HFF-Myc (cell line): ENCODE measurements at regions not wholly inside any gene's neighbourhood (a gene's known extent, or its start where the extent isn't known, plus 50 kb on each side); places are given as distances from the start of the nearest gene placed in this dataset.
"Not testable (repeated sequence)": the region's sequence is repeated elsewhere in the genome, so short reads cannot be mapped to it uniquely, and the experiment has no call there.

Experiments
- DNase-seq: peaks from one replicate; pipeline ENCODE4 v3.0.0-alpha.2; 2011; ENCODE audit warnings: low read depth; ENCODE audit errors: extremely low read depth
- H3K4me3 ChIP-seq: replicated peaks from 2 replicates; pipeline ENCODE4 v1.5.1; 2011; ENCODE audit warnings: low read depth, mild to moderate bottlenecking, control low read depth, low read length
- TF ChIP-seq, protein P1 (sequence below): IDR thresholded peaks from 2 replicates; pipeline ENCODE4 v1.5.1; 2012; ENCODE audit warnings: mild to moderate bottlenecking, low read depth, low read length, control low read depth; ENCODE audit errors: missing control alignments

DNA sequence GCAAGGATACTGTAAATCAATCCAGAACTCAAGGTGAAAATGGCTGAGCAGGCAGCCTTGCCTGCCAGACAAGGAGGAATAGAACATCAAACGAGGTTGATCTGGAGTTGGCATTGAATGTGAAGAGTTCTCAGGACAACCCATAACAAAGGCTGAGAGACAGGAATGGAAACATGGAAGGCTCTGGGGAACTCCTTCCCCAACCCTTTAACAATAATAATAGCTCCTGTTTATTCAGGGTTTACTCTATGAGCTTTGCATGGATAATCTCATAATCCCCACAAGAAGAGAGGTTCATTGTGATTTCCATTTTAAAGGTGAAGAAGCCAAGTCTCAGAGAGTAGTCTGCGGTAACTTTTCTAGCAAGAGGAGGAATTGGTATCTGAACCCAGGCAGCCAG, 151.7 kb downstream of the SOD2 start:
- no peak overlapping the region for H3K4me3 ChIP-seq
- DNase-seq = no peak
- TF ChIP-seq, protein P1, sequence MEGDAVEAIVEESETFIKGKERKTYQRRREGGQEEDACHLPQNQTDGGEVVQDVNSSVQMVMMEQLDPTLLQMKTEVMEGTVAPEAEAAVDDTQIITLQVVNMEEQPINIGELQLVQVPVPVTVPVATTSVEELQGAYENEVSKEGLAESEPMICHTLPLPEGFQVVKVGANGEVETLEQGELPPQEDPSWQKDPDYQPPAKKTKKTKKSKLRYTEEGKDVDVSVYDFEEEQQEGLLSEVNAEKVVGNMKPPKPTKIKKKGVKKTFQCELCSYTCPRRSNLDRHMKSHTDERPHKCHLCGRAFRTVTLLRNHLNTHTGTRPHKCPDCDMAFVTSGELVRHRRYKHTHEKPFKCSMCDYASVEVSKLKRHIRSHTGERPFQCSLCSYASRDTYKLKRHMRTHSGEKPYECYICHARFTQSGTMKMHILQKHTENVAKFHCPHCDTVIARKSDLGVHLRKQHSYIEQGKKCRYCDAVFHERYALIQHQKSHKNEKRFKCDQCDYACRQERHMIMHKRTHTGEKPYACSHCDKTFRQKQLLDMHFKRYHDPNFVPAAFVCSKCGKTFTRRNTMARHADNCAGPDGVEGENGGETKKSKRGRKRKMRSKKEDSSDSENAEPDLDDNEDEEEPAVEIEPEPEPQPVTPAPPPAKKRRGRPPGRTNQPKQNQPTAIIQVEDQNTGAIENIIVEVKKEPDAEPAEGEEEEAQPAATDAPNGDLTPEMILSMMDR = no peak

DNA sequence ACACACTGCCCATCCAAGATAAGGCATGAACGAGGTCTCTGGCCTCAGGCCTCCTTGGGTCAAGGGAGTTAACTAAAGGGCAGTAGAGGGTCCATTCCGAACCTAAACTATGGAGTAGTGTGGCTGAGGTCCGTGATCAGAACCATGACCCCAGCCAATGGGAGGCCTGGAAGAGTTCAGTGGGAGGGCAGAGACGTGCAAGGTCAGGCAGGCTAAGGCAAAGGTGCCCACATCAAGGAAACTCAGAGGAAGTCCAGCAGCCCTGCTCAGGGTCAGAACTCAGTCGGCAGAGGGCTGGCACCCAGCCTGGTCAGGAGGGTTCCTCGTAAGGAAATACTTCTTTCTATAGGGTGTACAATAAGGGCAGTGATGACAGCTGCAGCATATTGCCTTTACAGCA, 152.2 kb downstream of the SOD2 start:
- TF ChIP-seq, protein P1 = no peak
- no peak for DNase-seq

DNA sequence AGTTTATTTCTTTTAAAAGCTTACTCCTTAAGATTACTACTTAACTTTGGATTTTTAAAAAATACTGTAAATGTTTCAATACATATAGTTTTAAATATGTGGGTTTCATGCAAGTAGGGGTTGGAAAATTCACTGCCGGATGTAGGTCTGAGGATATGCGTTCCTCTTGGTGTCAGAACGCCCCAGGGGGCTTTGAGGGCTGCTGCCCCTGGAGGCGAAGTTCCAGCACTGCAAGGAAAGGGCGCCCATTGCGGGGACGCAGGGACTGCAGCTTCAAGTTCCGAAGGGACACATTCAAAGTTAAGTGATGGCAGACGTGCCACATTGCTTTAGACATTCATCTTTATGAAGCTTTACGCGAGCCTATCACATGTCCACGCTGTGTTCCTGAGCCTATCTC, 152.9 kb downstream of the SOD2 start:
- TF ChIP-seq, protein P1 = peak; percentile 45
- DNase-seq = no peak
- H3K4me3 ChIP-seq = no peak overlapping the region

More for the DNA sequence above, 152.2 kb downstream of the SOD2 start:
- no peak overlapping the region for H3K4me3 ChIP-seq

DNA sequence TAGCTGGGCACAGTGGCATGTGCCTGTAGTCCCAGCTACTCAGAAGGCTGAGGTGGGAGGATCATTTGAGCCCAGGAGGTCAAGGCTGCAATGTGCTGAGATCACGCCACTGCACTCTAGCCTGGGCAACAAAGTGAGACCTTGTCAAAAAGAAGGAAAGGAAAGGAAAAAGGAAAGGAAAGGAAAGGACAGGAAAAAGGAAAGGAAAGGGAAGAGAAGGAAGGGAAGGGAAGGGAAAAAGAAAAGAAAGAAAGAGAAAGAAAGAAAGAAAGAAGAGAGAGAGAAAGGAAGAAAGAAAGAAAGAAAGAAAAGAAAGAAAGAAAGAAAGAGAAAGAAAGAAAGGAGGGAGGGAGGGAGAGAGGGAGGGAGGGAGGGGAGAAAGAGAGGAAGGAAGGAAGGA, 155.0 kb downstream of the SOD2 start:
- DNase-seq, H3K4me3 ChIP-seq: not testable (repeated sequence)

DNA sequence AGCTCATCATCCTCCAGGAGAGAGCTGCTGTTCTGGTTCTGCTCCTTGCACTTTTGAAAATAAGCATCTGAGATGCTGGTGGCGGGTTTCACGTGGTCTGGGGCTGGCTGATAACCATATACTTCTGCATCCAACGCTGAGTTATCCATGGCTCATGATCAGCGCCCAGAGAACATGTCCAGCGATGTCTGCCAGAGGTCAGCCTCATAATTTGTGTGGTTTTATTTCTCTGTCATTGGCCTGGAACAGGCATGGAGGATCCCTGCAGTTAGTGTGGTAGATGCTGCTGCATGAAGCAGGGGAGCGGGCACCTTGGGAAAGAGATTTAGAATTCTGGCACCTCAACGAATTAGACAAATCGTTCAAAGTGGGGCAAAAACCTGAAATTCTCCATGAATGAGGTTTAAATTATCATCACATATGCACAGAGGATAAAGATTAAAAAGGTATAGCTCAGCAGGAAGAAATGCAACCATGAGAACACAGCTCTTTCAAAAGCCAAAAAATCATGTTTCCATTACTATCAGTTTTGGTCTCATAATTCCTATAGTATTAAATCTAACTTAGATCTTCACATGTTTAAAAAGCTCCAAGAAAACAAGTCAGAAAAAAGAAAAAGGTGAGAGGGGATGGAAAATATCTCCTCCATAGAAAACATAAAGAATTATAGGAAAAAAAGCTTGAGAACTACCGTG, 157.2 kb downstream of the SOD2 start:
- TF ChIP-seq, protein P1 = no peak
- no peak overlapping the region for H3K4me3 ChIP-seq

DNA sequence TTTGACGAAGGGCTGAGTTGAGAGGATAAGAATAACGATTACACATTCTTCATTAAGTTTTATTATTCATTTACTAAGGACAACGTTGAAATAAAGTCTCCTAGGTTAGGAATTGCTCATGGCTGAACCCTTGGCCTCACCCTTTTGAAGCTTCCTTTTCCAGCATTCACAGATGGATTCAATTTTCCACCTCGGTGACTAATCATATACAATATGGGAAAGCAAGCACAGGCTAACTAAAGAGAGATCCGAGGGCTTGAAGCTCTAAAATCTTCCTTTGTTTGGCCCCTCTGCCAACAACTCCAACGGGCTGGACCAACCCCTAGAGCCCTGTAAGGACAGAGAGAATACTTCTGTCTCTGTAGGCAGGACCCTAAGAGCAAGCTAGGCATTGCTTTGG, 159.5 kb downstream of the SOD2 start:
- TF ChIP-seq, protein P1 = no peak
- no peak overlapping the region for H3K4me3 ChIP-seq
- peak; percentile 87 for DNase-seq

More for the DNA sequence above, 157.2 kb downstream of the SOD2 start:
- no peak for DNase-seq

DNA sequence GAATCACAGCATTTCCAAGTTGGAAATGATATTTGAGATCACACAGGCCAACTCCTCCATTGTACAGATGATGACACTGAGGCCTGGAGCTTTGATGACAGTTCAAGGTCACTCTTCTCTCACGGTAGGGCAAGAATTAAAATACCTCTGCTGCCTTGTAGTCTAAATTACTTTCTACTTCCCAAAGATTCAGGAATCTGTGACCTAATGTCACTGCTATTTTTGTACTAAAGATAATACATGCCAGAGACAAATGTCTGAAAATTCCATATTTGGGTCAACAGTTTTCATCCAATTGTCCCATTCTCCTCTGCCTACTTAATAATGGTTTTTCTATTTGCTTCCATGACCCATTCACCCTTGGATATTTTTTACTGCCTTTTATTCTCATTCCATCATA, 160.0 kb downstream of the SOD2 start:
- H3K4me3 ChIP-seq = no peak overlapping the region
- DNase-seq = peak; percentile 10
- TF ChIP-seq, protein P1 = no peak
